Heart right ventricle (tissue), 16 donors: ENCODE measurements at regions not wholly inside any gene's neighbourhood (a gene's known extent, or its start where the extent isn't known, plus 50 kb on each side); places are given as distances from the start of the nearest gene placed in this dataset.
A peak's percentile ranks its signal among the peaks of the same experiment; 100 is the strongest.

Experiments
- ATAC-seq, 8 donors: fragments of 200-7000 bp; cut with Tn5 transposase; one replicate each; pipeline ENCODE4 v1.9.1; 2020; ENCODE audit warnings: mild to moderate bottlenecking in 8 of 8, moderate library complexity in 8 of 8, moderate number of reproducible peaks in 1 of 8
- DNase-seq, 2 donors: peaks; one replicate each; pipeline ENCODE4 v3.0.0-alpha.2; 2020
- H3K27ac ChIP-seq, 10 donors: fragments of 200-600 bp; sonication (generic) in 2 of 10; one replicate each; pipeline versions ENCODE4 v1.5.0 to v1.8.0; 2020 to 2022; ENCODE audit warnings: mild to moderate bottlenecking in 3 of 10
- H3K27me3 ChIP-seq, 7 donors: fragments of 200-600 bp; one replicate each; pipeline ENCODE4 v1.8.0; 2021 to 2022; ENCODE audit warnings: mild to moderate bottlenecking in 2 of 7
- H3K36me3 ChIP-seq, 9 donors: fragments of 200-600 bp; sonication (generic) in 1 of 9; one replicate each; pipeline versions ENCODE4 v1.5.0 to v1.8.0; 2020 to 2022; ENCODE audit warnings: mild to moderate bottlenecking in 2 of 9
- H3K4me1 ChIP-seq, 9 donors: fragments of 200-600 bp; sonication (generic) in 1 of 9; one replicate each; pipeline versions ENCODE4 v1.5.0 to v1.8.0; 2020 to 2022; ENCODE audit warnings: mild to moderate bottlenecking in 4 of 9
- H3K4me3 ChIP-seq, 10 donors: fragments of 200-600 bp; sonication (generic) in 2 of 10; one replicate each; pipeline versions ENCODE4 v1.5.0 to v1.8.0; 2020 to 2022; ENCODE audit warnings: mild to moderate bottlenecking in 7 of 10, moderate library complexity in 2 of 10
- H3K9me3 ChIP-seq, 11 donors: fragments of 200-600 bp in 10 of 11; sonication (generic) in 2 of 11; one replicate each; pipeline versions ENCODE4 v1.5.0 to v1.8.0; 2013 to 2022; ENCODE audit warnings: mild to moderate bottlenecking in 2 of 11, control low read depth in 1 of 11, moderate library complexity in 1 of 11
- CTCF ChIP-seq, 9 donors: fragments of 200-600 bp; sonication (generic) in 2 of 9; IDR thresholded peaks; one replicate each; pipeline versions ENCODE4 v1.5.0 to v1.8.0; 2021 to 2022; ENCODE audit warnings: antibody characterized with exemption in 9 of 9, mild to moderate bottlenecking in 5 of 9, moderate library complexity in 1 of 9
- WGBS, 2 donors: extraction: QIAGEN DNeasy Blood & Tissue Kit; methylation state at CpG; one replicate each; pipeline ENCODE4 v1.1.7; 2013; ENCODE audit warnings: inconsistent platforms in 1 of 2; 5-methylcytosine and 5-hydroxymethylcytosine counted together
- intact Hi-C, 10 donors: fragments of 100-400 bp; cut with DNase I; formaldehyde crosslinking; loops; one replicate each; pipeline versions ENCODE4 v1.11.1 to v1.14.2; 2022
- donor health status: Arrhythmogenic right ventricular cardiomyopathy.
- donor health status: ischemic (EF 13 %, LVEDD 7.1; RV severe dilation, severe dysfunction).
- donor health status: healthy with polysubstance abuse.
- donor health status: DM: no; HTN: yes; CAD: no.
- donor health status: DM: no; HTN: no; CAD: no.
- donor health status: ischemic (EF 25% LVEDD 6.9; RV normal size, moderate dysfunction).
- donor health status: ischemic (EF 25% LVEDD 5.7; RV mildly dilated, moderate dysfunction).
- donor health status: healthy.
- donor health status: DM: yes; HTN: yes; CAD: no.
- donor health status: Ischemic cardiomyopathy.
- donor health status: ischemic (EF 35%, LVEDD 5.7; RV mildly dilated, moderate dysfunction).
- donor health status: nonischemic (EF 11% LVEDD 7.7; RV severe dilation, severe dysfunction).
- donor health status: DM: yes; HTN: yes; CAD: no.
- donor health status: PGD.
- donor health status: ischemic (EF 29% LVEDD 5.4; RV normal size, mild dysfunction).
- donor health status: nonischemic (EF 23%, LVEDD 6.1; RV moderate dilation, normal function).

GRCh38 chr5:4038994-4039393 lies 443.4 kb downstream of the IRX1 start:
- H3K27me3 ChIP-seq = no peaks in the 10 kb centered on the region
- intact Hi-C loops = no loop called here
- H3K4me1 ChIP-seq = peaks cover 0 to 9% (median 0%) of the 10 kb centered on the region in 9 donors
- 80 to 83% methylated on average over 8 of the region's 8 CpGs for WGBS, 2 donors
- ATAC-seq (no peak), DNase-seq (no peak)
- H3K27ac ChIP-seq = no peak overlapping the region
- TF ChIP-seq CTCF (IDR thresholded peaks at IDR 0.05) = no peak
- no peak overlapping the region for H3K4me3 ChIP-seq
- H3K36me3 ChIP-seq = no peaks in the 10 kb centered on the region
- peaks cover 0 to 26% (median 3%) of the 10 kb centered on the region in 11 donors for H3K9me3 ChIP-seq

- H3K4me3 ChIP-seq = no peak overlapping the region
- H3K27me3 ChIP-seq = no peaks in the 10 kb centered on the region
- peak overlapping the region in 2 of 10 donors; percentile 23 for H3K27ac ChIP-seq
- intact Hi-C loops = no loop called here
- DNase-seq (no peak), ATAC-seq (peak in 4 of 8 donors; percentile 59 to 75 (median 60))
- TF ChIP-seq CTCF (IDR thresholded peaks at IDR 0.05) = no peak
- no peaks in the 10 kb centered on the region for H3K36me3 ChIP-seq
- peaks cover 0 to 9% (median 0%) of the 10 kb centered on the region in 9 donors for H3K4me1 ChIP-seq
- peaks cover 0 to 23% (median 0%) of the 10 kb centered on the region in 11 donors for H3K9me3 ChIP-seq
- WGBS, 2 donors = 45 to 50% methylated on average over 2 of the region's 2 CpGs
These were observed 446.7 kb downstream of the IRX1 start for GRCh38 chr5:4042311-4042710.

GRCh38 chr5:4043135-4043534 lies 447.5 kb downstream of the IRX1 start:
- intact Hi-C loops = no loop called here
- ATAC-seq = no peak
- TF ChIP-seq CTCF (IDR thresholded peaks at IDR 0.05) = no peak
- peaks cover 0 to 9% (median 0%) of the 10 kb centered on the region in 9 donors for H3K4me1 ChIP-seq
- H3K9me3 ChIP-seq = peaks cover 0 to 23% (median 0%) of the 10 kb centered on the region in 11 donors
- H3K36me3 ChIP-seq = no peaks in the 10 kb centered on the region
- H3K4me3 ChIP-seq = no peak overlapping the region
- no peak for DNase-seq
- H3K27me3 ChIP-seq = no peaks in the 10 kb centered on the region
- H3K27ac ChIP-seq = peak overlapping the region in 2 of 10 donors; percentile 22 to 23

- 97% methylated on average over 2 of the region's 2 CpGs for WGBS, 2 donors
- no peaks in the 10 kb centered on the region for H3K36me3 ChIP-seq
- no peak for DNase-seq
- H3K4me1 ChIP-seq = peaks cover 0 to 9% (median 0%) of the 10 kb centered on the region in 9 donors
- H3K27ac ChIP-seq = no peak overlapping the region
- H3K27me3 ChIP-seq = no peaks in the 10 kb centered on the region
- H3K4me3 ChIP-seq = no peak overlapping the region
- H3K9me3 ChIP-seq = peaks cover 0 to 23% (median 0%) of the 10 kb centered on the region in 11 donors
- no peak for ATAC-seq
- intact Hi-C loops = no loop called here
- no peak for TF ChIP-seq CTCF (IDR thresholded peaks at IDR 0.05)
These were observed 449.2 kb downstream of the IRX1 start for GRCh38 chr5:4044881-4045280.
